ENCODE measurements at regions not wholly inside any gene's neighbourhood (a gene's known extent, or its start where the extent isn't known, plus 50 kb on each side); places are given as distances from the start of the nearest gene placed in this dataset.

GRCh38 chr13:24041651-24042225 is 118.8 kb upstream of the SPATA13 start:
- Mint-ChIP-seq H3K27me3 (ENCODE audit: low read depth in 3 of 3) (peaks cover 2 to 16% (median 4%) of the 10 kb centered on the region in 3 donors), H3K9me3 (peaks cover 0 to 7% (median 3%) of the 10 kb centered on the region in 7 donors), H3K4me1 (peaks cover 15% of the 10 kb centered on the region), H3K27ac (no peak overlapping the region), H3K36me3 (no peaks in the 10 kb centered on the region), H3K4me3 (no peak overlapping the region)
- WGBS (ENCODE audit: insufficient coverage), result 87% methylated on average over 8 of the region's 13 CpGs
- H3K36me3 ChIP-seq (replicated peaks in 1 of 2; ENCODE audit: control insufficient read depth in 1 of 2, insufficient read depth in 2 of 2, low read length in 2 of 2), result no peaks in the 10 kb centered on the region
- no peaks in the 10 kb centered on the region for H3K79me2 ChIP-seq (ENCODE audit: insufficient read depth, low read length)
- no peak overlapping the region for H3K9ac ChIP-seq (ENCODE audit: insufficient read depth, low read length, poor library complexity, severe bottlenecking)
- H3K4me2 ChIP-seq (replicated peaks; ENCODE audit: extremely low read depth, low read length, poor library complexity, severe bottlenecking), result no peak overlapping the region
- H3K27me3 ChIP-seq (ENCODE audit: control insufficient read depth in 2 of 2, insufficient read depth in 2 of 2, low read length in 2 of 2), result no peaks in the 10 kb centered on the region
- H4K20me1 ChIP-seq (ENCODE audit: insufficient read depth, low read length), result no peaks in the 10 kb centered on the region
- no peak overlapping the region for H2AFZ ChIP-seq (ENCODE audit: insufficient read depth, low read depth, low read length, poor library complexity, severe bottlenecking)
- no peak for TF ChIP-seq CTCF (IDR thresholded peaks at IDR 0.05)
- no peak overlapping the region for H3K4me3 ChIP-seq (replicated peaks in 1 of 3; ENCODE audit: low read depth in 2 of 3, low read length in 3 of 3)
- peaks cover under 1 to 2% of the 10 kb centered on the region in 2 donors for H3K9me3 ChIP-seq (replicated peaks in 1 of 2; ENCODE audit: control insufficient read depth in 1 of 2, insufficient read depth in 1 of 2, low read length in 2 of 2)
- no peak overlapping the region for H3K27ac ChIP-seq (ENCODE audit: low read depth in 1 of 2, low read length in 2 of 2)
- intact Hi-C loops (cut with micrococcal nuclease), result no loop called here
- no peak for DNase-seq
- peaks cover 6 to 9% of the 10 kb centered on the region in 2 donors for H3K4me1 ChIP-seq (ENCODE audit: control insufficient read depth in 1 of 2, insufficient read depth in 2 of 2, low read length in 2 of 2)

GRCh38 chr13:24042710-24043440 is 117.6 kb upstream of the SPATA13 start:
- peaks cover 0 to 16% (median 4%) of the 10 kb centered on the region in 3 donors for H3K27me3 Mint-ChIP-seq (ENCODE audit: low read depth in 3 of 3)
- DNase-seq, result no peak
- Histone ChIP-seq H2AFZ (ENCODE audit: insufficient read depth, low read depth, low read length, poor library complexity, severe bottlenecking) (no peak overlapping the region), H4K20me1 (ENCODE audit: insufficient read depth, low read length) (no peaks in the 10 kb centered on the region), H3K27ac (ENCODE audit: low read depth in 1 of 2, low read length in 2 of 2) (no peak overlapping the region), H3K79me2 (ENCODE audit: insufficient read depth, low read length) (no peaks in the 10 kb centered on the region), H3K9ac (ENCODE audit: insufficient read depth, low read length, poor library complexity, severe bottlenecking) (no peak overlapping the region), H3K4me3 (replicated peaks in 1 of 3; ENCODE audit: low read depth in 2 of 3, low read length in 3 of 3) (no peak overlapping the region), H3K4me1 (ENCODE audit: control insufficient read depth in 1 of 2, insufficient read depth in 2 of 2, low read length in 2 of 2) (peaks cover 6 to 9% of the 10 kb centered on the region in 2 donors), H3K9me3 (replicated peaks in 1 of 2; ENCODE audit: control insufficient read depth in 1 of 2, insufficient read depth in 1 of 2, low read length in 2 of 2) (peaks cover 4 to 7% of the 10 kb centered on the region in 2 donors), H3K36me3 (replicated peaks in 1 of 2; ENCODE audit: control insufficient read depth in 1 of 2, insufficient read depth in 2 of 2, low read length in 2 of 2) (no peaks in the 10 kb centered on the region), H3K4me2 (replicated peaks; ENCODE audit: extremely low read depth, low read length, poor library complexity, severe bottlenecking) (no peak overlapping the region), H3K27me3 (ENCODE audit: control insufficient read depth in 2 of 2, insufficient read depth in 2 of 2, low read length in 2 of 2) (no peaks in the 10 kb centered on the region)
- H3K4me1 Mint-ChIP-seq, result peaks cover 15% of the 10 kb centered on the region
- no peaks in the 10 kb centered on the region for H3K36me3 Mint-ChIP-seq
- WGBS (ENCODE audit: insufficient coverage), result 100% methylated on average over 6 of the region's 17 CpGs
- no peak overlapping the region for H3K4me3 Mint-ChIP-seq
- H3K9me3 Mint-ChIP-seq, result peaks cover 3 to 17% (median 11%) of the 10 kb centered on the region in 7 donors
- intact Hi-C loops (cut with micrococcal nuclease), result no loop called here
- H3K27ac Mint-ChIP-seq, result no peak overlapping the region
- TF ChIP-seq CTCF (IDR thresholded peaks at IDR 0.05), result no peak
